Thymus (tissue), 11 donors: ENCODE measurements at regions not wholly inside any gene's neighbourhood (a gene's known extent, or its start where the extent isn't known, plus 50 kb on each side); places are given as distances from the start of the nearest gene placed in this dataset.
"Not testable (repeated sequence)": the region's sequence is repeated elsewhere in the genome, so short reads cannot be mapped to it uniquely, and the experiment has no call there.

ENCODE experiments used
- DNase-seq, 9 donors: peaks; one replicate each; pipeline ENCODE4 v3.0.0-alpha.2; 2013; ENCODE audit warnings: low spot score in 9 of 9, low read depth in 6 of 9, missing footprints in 1 of 9
- H3K27ac ChIP-seq, 2 donors: one replicate each; pipeline ENCODE4 v1.5.1; 2013; ENCODE audit warnings: control low read depth in 1 of 2, low read depth in 1 of 2, low read length in 1 of 2, mild to moderate bottlenecking in 1 of 2, moderate library complexity in 1 of 2
- H3K27me3 ChIP-seq, 2 donors: one replicate each; pipeline ENCODE4 v1.5.1; 2013; ENCODE audit warnings: low read length in 1 of 2; ENCODE audit not compliant: control insufficient read depth in 2 of 2, insufficient read depth in 1 of 2
- H3K36me3 ChIP-seq, 2 donors: one replicate each; pipeline ENCODE4 v1.5.1; 2013; ENCODE audit warnings: low read length in 1 of 2, mild to moderate bottlenecking in 1 of 2, moderate library complexity in 1 of 2; ENCODE audit not compliant: control insufficient read depth in 2 of 2, insufficient read depth in 2 of 2
- H3K4me1 ChIP-seq, 2 donors: one replicate each; pipeline ENCODE4 v1.5.1; 2013; ENCODE audit warnings: low read length in 2 of 2; ENCODE audit not compliant: control insufficient read depth in 2 of 2, insufficient read depth in 2 of 2
- H3K4me3 ChIP-seq, 2 donors: one replicate each; pipeline ENCODE4 v1.5.1; 2013; ENCODE audit warnings: low read length in 2 of 2, control low read depth in 1 of 2, mild to moderate bottlenecking in 1 of 2
- H3K9me3 ChIP-seq, 2 donors: one replicate each; pipeline ENCODE4 v1.5.1; 2013; ENCODE audit warnings: low read length in 1 of 2, mild to moderate bottlenecking in 1 of 2; ENCODE audit not compliant: control insufficient read depth in 2 of 2, insufficient read depth in 1 of 2
- WGBS: extraction: QIAGEN DNeasy Blood & Tissue Kit; methylation state at CpG from one replicate; pipeline ENCODE4 v1.1.7; 2013; 5-methylcytosine and 5-hydroxymethylcytosine counted together
- donor health status: healthy.

- WGBS: 93% methylated on average over 2 of the region's 2 CpGs
- Histone ChIP-seq H3K27ac (no peak overlapping the region), H3K36me3 (no peaks in the 10 kb centered on the region), H3K9me3 (no peaks in the 10 kb centered on the region), H3K4me1 (no peaks in the 10 kb centered on the region), H3K27me3 (no peaks in the 10 kb centered on the region), H3K4me3 (no peak overlapping the region)
- DNase-seq: no peak
Measured at GRCh38 chr5:24999732-25000131, 355.0 kb upstream of the CDH10 start.

DNA sequence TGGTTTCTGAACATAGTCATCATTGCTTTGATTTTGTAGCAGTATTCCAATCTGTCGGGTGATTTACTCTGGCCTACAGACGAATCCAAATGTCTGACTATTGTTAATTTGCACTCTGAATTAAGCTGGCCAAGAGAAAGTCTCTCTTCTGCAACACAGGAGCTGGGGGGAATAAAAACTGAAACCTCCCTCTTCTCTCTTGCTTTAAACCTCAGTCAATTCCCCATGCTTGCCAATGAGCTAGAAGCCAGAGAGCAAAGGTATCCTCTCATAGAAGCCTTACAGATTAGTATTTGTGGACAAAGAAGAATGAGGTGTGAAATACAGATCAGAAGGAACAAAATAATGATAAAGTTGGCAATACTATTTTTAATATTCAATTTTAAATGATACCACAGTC is 353.9 kb upstream of the CDH10 start:
- Histone ChIP-seq H3K4me1 (no peaks in the 10 kb centered on the region), H3K27me3 (no peaks in the 10 kb centered on the region), H3K36me3 (no peaks in the 10 kb centered on the region), H3K27ac (no peak overlapping the region), H3K4me3 (no peak overlapping the region), H3K9me3 (no peaks in the 10 kb centered on the region)
- DNase-seq: no peak
- 85% methylated on average over 2 of the region's 2 CpGs for WGBS

DNA sequence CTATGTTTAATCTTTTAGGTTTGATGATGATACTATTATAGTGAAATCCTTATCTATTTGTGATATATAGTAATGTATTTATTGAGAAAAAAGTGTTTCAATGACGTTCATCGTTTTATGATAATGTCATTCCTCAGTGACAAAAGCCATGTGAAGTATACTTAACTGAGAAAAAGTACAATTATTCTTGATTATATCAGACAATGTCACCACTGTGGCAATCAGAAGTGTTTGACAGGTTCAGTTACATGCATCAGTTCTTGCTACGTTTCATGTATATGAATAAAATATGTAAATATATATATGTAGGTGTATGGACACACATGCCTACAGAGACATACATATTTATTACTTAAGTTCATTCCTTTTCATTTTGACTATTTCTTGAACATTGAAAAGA is 341.5 kb upstream of the CDH10 start:
- Histone ChIP-seq H3K27ac (no peak overlapping the region), H3K9me3 (peaks cover 0 to 3% of the 10 kb centered on the region in 2 donors), H3K36me3 (no peaks in the 10 kb centered on the region), H3K27me3 (no peaks in the 10 kb centered on the region), H3K4me1 (no peaks in the 10 kb centered on the region), H3K4me3 (no peak overlapping the region)
- WGBS: 98% methylated on average over 3 of the region's 3 CpGs
- no peak for DNase-seq

GRCh38 chr5:24978552-24978951 is 333.8 kb upstream of the CDH10 start:
- not testable (repeated sequence) for H3K27me3 ChIP-seq, DNase-seq, H3K4me1 ChIP-seq, H3K36me3 ChIP-seq, H3K4me3 ChIP-seq, H3K27ac ChIP-seq, H3K9me3 ChIP-seq
- 92% methylated on average over 3 of the region's 3 CpGs for WGBS

DNA sequence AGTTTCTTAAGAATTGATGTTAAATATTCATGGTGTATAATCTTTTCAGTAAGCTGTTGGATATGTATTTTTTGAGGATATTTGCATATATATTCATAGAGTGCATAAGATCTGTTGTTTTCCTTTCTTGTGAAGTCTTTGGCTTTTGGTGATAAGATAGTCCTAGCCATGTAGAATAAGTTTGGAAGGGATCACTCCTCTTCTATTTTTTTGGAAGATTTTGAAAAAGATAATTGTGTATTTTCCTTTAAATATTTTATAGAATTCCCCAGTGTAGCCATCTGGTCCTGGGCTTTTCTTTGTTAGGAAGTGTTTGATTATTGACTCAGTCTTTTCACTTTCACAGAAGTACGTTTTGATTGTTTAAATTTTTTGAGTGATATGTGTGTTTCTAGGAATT is 318.8 kb upstream of the CDH10 start:
- 89% methylated on average over 1 of the region's 1 CpG for WGBS
- no peaks in the 10 kb centered on the region for H3K9me3 ChIP-seq
- H3K27me3 ChIP-seq: no peaks in the 10 kb centered on the region
- H3K4me1 ChIP-seq: no peaks in the 10 kb centered on the region
- no peak for DNase-seq
- H3K27ac ChIP-seq: no peak overlapping the region
- H3K36me3 ChIP-seq: no peaks in the 10 kb centered on the region
- H3K4me3 ChIP-seq: no peak overlapping the region

- WGBS: 93% methylated on average over 3 of the region's 3 CpGs
- Histone ChIP-seq H3K27ac (no peak overlapping the region), H3K36me3 (no peaks in the 10 kb centered on the region), H3K4me1 (no peaks in the 10 kb centered on the region), H3K4me3 (no peak overlapping the region), H3K9me3 (no peaks in the 10 kb centered on the region), H3K27me3 (no peaks in the 10 kb centered on the region)
- no peak for DNase-seq
Measured at GRCh38 chr5:24923400-24923799, 278.6 kb upstream of the CDH10 start.

- Histone ChIP-seq H3K27me3 (no peaks in the 10 kb centered on the region), H3K27ac (no peak overlapping the region), H3K4me3 (no peak overlapping the region), H3K4me1 (no peaks in the 10 kb centered on the region), H3K9me3 (no peaks in the 10 kb centered on the region), H3K36me3 (no peaks in the 10 kb centered on the region)
- 95% methylated on average over 1 of the region's 1 CpG for WGBS
- DNase-seq: no peak
Measured at GRCh38 chr5:24918676-24919075, 273.9 kb upstream of the CDH10 start.

GRCh38 chr5:24916863-24917262 is 272.1 kb upstream of the CDH10 start:
- 90% methylated on average over 2 of the region's 2 CpGs for WGBS

DNA sequence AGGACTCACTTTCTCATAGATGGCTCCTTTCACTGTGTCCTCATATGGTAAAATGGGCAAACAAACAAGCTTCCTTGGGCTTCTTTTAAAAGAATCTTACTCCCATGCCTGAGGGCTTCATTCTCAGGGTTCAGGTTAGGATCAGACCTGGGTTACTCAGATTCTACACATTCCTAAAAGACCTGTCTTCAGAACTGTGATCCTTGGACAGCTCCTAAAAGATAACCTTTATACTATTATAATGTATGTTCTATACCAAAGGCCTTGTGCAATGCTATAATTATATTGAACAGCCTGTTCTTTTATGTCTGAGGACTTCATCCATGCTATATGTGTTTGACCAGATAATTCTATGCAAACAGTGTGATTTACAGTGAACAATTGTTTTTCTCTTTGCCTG is 264.4 kb upstream of the CDH10 start:
- H3K27me3 ChIP-seq: no peaks in the 10 kb centered on the region
- DNase-seq: no peak
- no peak overlapping the region for H3K27ac ChIP-seq

More at GRCh38 chr5:24916863-24917262, 272.1 kb upstream of the CDH10 start:
- Histone ChIP-seq H3K27me3 (no peaks in the 10 kb centered on the region), H3K4me3 (no peak overlapping the region), H3K9me3 (no peaks in the 10 kb centered on the region), H3K36me3 (no peaks in the 10 kb centered on the region), H3K27ac (no peak overlapping the region), H3K4me1 (no peaks in the 10 kb centered on the region)
- no peak for DNase-seq

GRCh38 chr5:24906689-24907088 is 261.9 kb upstream of the CDH10 start:
- no peaks in the 10 kb centered on the region for H3K4me1 ChIP-seq
- no peak overlapping the region for H3K4me3 ChIP-seq
- no peak for DNase-seq
- no peaks in the 10 kb centered on the region for H3K27me3 ChIP-seq
- no peaks in the 10 kb centered on the region for H3K36me3 ChIP-seq
- no peaks in the 10 kb centered on the region for H3K9me3 ChIP-seq
- 96% methylated on average over 1 of the region's 1 CpG for WGBS
- no peak overlapping the region for H3K27ac ChIP-seq

More for the DNA sequence above, 264.4 kb upstream of the CDH10 start:
- Histone ChIP-seq H3K4me1 (no peaks in the 10 kb centered on the region), H3K9me3 (no peaks in the 10 kb centered on the region), H3K4me3 (no peak overlapping the region), H3K36me3 (no peaks in the 10 kb centered on the region)
